ENCODE measurements at regions not wholly inside any gene's neighbourhood (a gene's known extent, or its start where the extent isn't known, plus 50 kb on each side); places are given as distances from the start of the nearest gene placed in this dataset.

- Mint-ChIP-seq H3K4me3 (ENCODE audit: unreplicated experiment) (no peak overlapping the region), H3K27ac (ENCODE audit: unreplicated experiment) (no peak overlapping the region), H3K27me3 (ENCODE audit: unreplicated experiment) (peaks cover 11% of the 10 kb centered on the region), H3K36me3 (ENCODE audit: unreplicated experiment) (no peaks in the 10 kb centered on the region), H3K9me3 (ENCODE audit: unreplicated experiment) (no peaks in the 10 kb centered on the region), H3K4me1 (ENCODE audit: unreplicated experiment) (no peaks in the 10 kb centered on the region)
- TF ChIP-seq, protein P1, sequence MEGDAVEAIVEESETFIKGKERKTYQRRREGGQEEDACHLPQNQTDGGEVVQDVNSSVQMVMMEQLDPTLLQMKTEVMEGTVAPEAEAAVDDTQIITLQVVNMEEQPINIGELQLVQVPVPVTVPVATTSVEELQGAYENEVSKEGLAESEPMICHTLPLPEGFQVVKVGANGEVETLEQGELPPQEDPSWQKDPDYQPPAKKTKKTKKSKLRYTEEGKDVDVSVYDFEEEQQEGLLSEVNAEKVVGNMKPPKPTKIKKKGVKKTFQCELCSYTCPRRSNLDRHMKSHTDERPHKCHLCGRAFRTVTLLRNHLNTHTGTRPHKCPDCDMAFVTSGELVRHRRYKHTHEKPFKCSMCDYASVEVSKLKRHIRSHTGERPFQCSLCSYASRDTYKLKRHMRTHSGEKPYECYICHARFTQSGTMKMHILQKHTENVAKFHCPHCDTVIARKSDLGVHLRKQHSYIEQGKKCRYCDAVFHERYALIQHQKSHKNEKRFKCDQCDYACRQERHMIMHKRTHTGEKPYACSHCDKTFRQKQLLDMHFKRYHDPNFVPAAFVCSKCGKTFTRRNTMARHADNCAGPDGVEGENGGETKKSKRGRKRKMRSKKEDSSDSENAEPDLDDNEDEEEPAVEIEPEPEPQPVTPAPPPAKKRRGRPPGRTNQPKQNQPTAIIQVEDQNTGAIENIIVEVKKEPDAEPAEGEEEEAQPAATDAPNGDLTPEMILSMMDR (IDR thresholded peaks at IDR 0.05) = no peak
- DNase-seq (ENCODE audit: extremely low spot score, unreplicated experiment) = no peak
Observed at GRCh38 chr16:79966226-79966625, 365.7 kb upstream of the MAF start.

GRCh38 chr16:79965718-79966117 is 365.2 kb upstream of the MAF start:
- TF ChIP-seq, protein P1 (IDR thresholded peaks at IDR 0.05) = no peak
- Mint-ChIP-seq H3K4me1 (ENCODE audit: unreplicated experiment) (no peaks in the 10 kb centered on the region), H3K27ac (ENCODE audit: unreplicated experiment) (no peak overlapping the region), H3K4me3 (ENCODE audit: unreplicated experiment) (no peak overlapping the region), H3K27me3 (ENCODE audit: unreplicated experiment) (peaks cover 14% of the 10 kb centered on the region), H3K36me3 (ENCODE audit: unreplicated experiment) (no peaks in the 10 kb centered on the region), H3K9me3 (ENCODE audit: unreplicated experiment) (no peaks in the 10 kb centered on the region)
- DNase-seq (ENCODE audit: extremely low spot score, unreplicated experiment) = no peak

DNA sequence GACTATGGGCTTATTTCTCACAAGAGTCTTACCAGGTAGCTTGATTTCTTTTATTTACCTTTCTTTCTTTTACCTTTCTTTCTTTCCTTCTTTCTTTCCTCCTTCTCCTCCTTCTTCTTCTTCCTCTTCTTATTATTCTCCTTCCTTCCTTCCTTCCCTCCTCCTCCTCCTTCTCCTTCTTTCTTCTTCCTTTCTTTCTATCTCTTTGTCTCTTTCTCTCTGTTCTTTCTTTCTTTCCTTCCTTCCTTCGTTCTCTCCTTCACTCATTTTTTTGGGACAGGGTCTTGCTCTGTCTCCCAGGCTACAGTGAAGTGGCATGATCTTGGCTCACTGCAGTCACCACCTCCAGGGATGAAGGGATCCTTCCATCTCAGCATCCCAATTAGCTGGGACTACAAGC is 363.6 kb upstream of the MAF start:
- no peak for DNase-seq (ENCODE audit: extremely low spot score, unreplicated experiment)
- Mint-ChIP-seq H3K4me3 (ENCODE audit: unreplicated experiment) (no peak overlapping the region), H3K27ac (ENCODE audit: unreplicated experiment) (no peak overlapping the region), H3K4me1 (ENCODE audit: unreplicated experiment) (no peaks in the 10 kb centered on the region), H3K9me3 (ENCODE audit: unreplicated experiment) (no peaks in the 10 kb centered on the region), H3K27me3 (ENCODE audit: unreplicated experiment) (peaks cover 14% of the 10 kb centered on the region), H3K36me3 (ENCODE audit: unreplicated experiment) (no peaks in the 10 kb centered on the region)
- TF ChIP-seq, protein P1 (IDR thresholded peaks at IDR 0.05) = no peak

DNA sequence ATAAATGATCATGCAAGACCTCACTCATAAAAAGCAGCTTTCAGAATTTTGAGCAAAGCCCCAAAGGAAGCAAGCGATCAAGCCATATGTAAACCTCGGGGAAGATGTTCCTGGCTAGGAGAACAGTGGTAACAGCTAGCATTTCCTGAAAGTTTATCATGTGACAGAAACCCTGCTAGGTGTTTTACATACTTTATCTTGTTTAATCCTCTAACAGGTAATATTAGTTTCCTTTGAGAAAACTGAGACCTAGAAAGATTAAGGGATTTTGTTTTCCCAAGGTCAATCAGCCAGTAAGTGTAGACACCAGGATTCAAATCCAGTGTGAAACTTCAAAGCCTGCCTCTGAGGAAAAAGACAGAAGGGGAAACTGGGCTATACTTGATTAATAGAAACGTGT is 362.4 kb upstream of the MAF start:
- Mint-ChIP-seq H3K36me3 (ENCODE audit: unreplicated experiment) (no peaks in the 10 kb centered on the region), H3K4me3 (ENCODE audit: unreplicated experiment) (no peak overlapping the region), H3K9me3 (ENCODE audit: unreplicated experiment) (peaks cover 7% of the 10 kb centered on the region), H3K27me3 (ENCODE audit: unreplicated experiment) (peaks cover 14% of the 10 kb centered on the region), H3K27ac (ENCODE audit: unreplicated experiment) (no peak overlapping the region), H3K4me1 (ENCODE audit: unreplicated experiment) (no peaks in the 10 kb centered on the region)
- no peak for DNase-seq (ENCODE audit: extremely low spot score, unreplicated experiment)
- TF ChIP-seq, protein P1 (IDR thresholded peaks at IDR 0.05) = no peak

DNA sequence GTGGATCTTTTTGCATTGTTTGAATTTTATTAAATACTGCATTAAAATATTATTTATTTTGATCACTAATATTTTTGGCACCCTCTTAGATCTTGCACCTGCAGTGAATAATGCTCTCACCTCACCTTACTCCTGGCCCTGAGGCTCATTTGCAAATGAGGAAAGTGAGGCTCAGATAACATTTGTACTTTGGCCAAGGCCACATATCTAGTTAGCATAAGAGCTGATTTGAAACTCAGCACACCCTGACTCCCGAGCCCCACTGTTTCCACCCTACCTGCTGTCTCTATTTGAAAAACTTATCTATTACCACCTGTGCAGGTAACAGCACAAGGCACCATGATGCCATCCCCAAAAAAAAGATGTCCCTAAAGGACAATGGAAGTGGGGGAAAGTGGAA is 358.7 kb upstream of the MAF start:
- Mint-ChIP-seq H3K36me3 (ENCODE audit: unreplicated experiment) (no peaks in the 10 kb centered on the region), H3K27ac (ENCODE audit: unreplicated experiment) (no peak overlapping the region), H3K4me3 (ENCODE audit: unreplicated experiment) (no peak overlapping the region), H3K27me3 (ENCODE audit: unreplicated experiment) (peaks cover 13% of the 10 kb centered on the region), H3K9me3 (ENCODE audit: unreplicated experiment) (peaks cover 8% of the 10 kb centered on the region), H3K4me1 (ENCODE audit: unreplicated experiment) (no peaks in the 10 kb centered on the region)
- DNase-seq (ENCODE audit: extremely low spot score, unreplicated experiment) = no peak
- TF ChIP-seq, protein P1 (IDR thresholded peaks at IDR 0.05) = no peak

Measured in osteocyte (in vitro differentiated cells).